22Rv1 (cell line): ENCODE measurements at regions not wholly inside any gene's neighbourhood (a gene's known extent, or its start where the extent isn't known, plus 50 kb on each side); places are given as distances from the start of the nearest gene placed in this dataset.

Experiments used
- CTCF ChIP-seq: fragments of 450-650 bp; IDR thresholded peaks from 2 replicates; pipeline ENCODE4 v1.5.1; 2017; ENCODE audit warnings: mild to moderate bottlenecking
- ZFX ChIP-seq: fragments of 450-650 bp; IDR thresholded peaks from 2 replicates; pipeline ENCODE4 v1.6.1; 2017; ENCODE audit warnings: antibody characterized with exemption, borderline replicate concordance

GRCh38 chr6:21869085-21869771 lies 275.7 kb downstream of the SOX4 start:
- TF ChIP-seq CTCF (no peak), ZFX (no peak)
